HG03175 (cell line): ENCODE measurements at regions not wholly inside any gene's neighbourhood (a gene's known extent, or its start where the extent isn't known, plus 50 kb on each side); places are given as distances from the start of the nearest gene placed in this dataset.

Source experiments
- ATAC-seq: cut with Tn5 transposase; IDR thresholded peaks from one replicate; pipeline ENCODE4 v1.9.1; 2021; ENCODE audit warnings: mild to moderate bottlenecking, moderate library complexity; ENCODE audit not compliant: unreplicated experiment

GRCh38 chr18:40048886-40049650 lies 1906.0 kb upstream of the PIK3C3 start:
- no peak for ATAC-seq

- no peak for ATAC-seq
Measured at GRCh38 chr18:40048253-40048652, 1906.8 kb upstream of the PIK3C3 start.

GRCh38 chr18:40046596-40046995 lies 1908.4 kb upstream of the PIK3C3 start:
- ATAC-seq: no peak

GRCh38 chr18:40041951-40042350 lies 1913.1 kb upstream of the PIK3C3 start:
- ATAC-seq: no peak

GRCh38 chr18:40040574-40040973 lies 1914.5 kb upstream of the PIK3C3 start:
- ATAC-seq: no peak

GRCh38 chr18:40037356-40037755 lies 1917.7 kb upstream of the PIK3C3 start:
- ATAC-seq: no peak

GRCh38 chr18:40036861-40037260 lies 1918.2 kb upstream of the PIK3C3 start:
- ATAC-seq: no peak

GRCh38 chr18:40035966-40036365 lies 1919.1 kb upstream of the PIK3C3 start:
- ATAC-seq: no peak

GRCh38 chr18:40032076-40032475 lies 1923.0 kb upstream of the PIK3C3 start:
- ATAC-seq: no peak

GRCh38 chr18:40031435-40031834 lies 1923.6 kb upstream of the PIK3C3 start:
- ATAC-seq: no peak

GRCh38 chr18:40019797-40020392 lies 1935.1 kb upstream of the PIK3C3 start:
- no peak for ATAC-seq

GRCh38 chr18:40018266-40018665 lies 1936.8 kb upstream of the PIK3C3 start:
- ATAC-seq: no peak

- no peak for ATAC-seq
Measured at GRCh38 chr18:40017021-40017420, 1938.0 kb upstream of the PIK3C3 start.

- no peak for ATAC-seq
Measured at GRCh38 chr18:40016405-40016804, 1938.6 kb upstream of the PIK3C3 start.

- no peak for ATAC-seq
Measured at GRCh38 chr18:40013001-40013609, 1941.9 kb upstream of the PIK3C3 start.

GRCh38 chr18:40011201-40011600 lies 1943.8 kb upstream of the PIK3C3 start:
- no peak for ATAC-seq

GRCh38 chr18:40006634-40007033 lies 1948.4 kb upstream of the PIK3C3 start:
- no peak for ATAC-seq

GRCh38 chr18:40004246-40004645 lies 1950.8 kb upstream of the PIK3C3 start:
- ATAC-seq: no peak

GRCh38 chr18:39998317-39998716 lies 1956.7 kb upstream of the PIK3C3 start:
- no peak for ATAC-seq

- no peak for ATAC-seq
Measured at GRCh38 chr18:39994498-39994897, 1960.5 kb upstream of the PIK3C3 start.

GRCh38 chr18:39991696-39992265 lies 1963.3 kb upstream of the PIK3C3 start:
- no peak for ATAC-seq

GRCh38 chr18:39990540-39990939 lies 1964.5 kb upstream of the PIK3C3 start:
- no peak for ATAC-seq
